K562 (cell line): ENCODE measurements at regions not wholly inside any gene's neighbourhood (a gene's known extent, or its start where the extent isn't known, plus 50 kb on each side); places are given as distances from the start of the nearest gene placed in this dataset.

Source experiments
- ATAC-seq: fragments of 200-7000 bp; cut with Tn5 transposase; 3 replicates; pipeline ENCODE4 v1.9.1; 2020; ENCODE audit warnings: moderate library complexity
- BruUV-seq: library from RNA; stranded (reverse); fragments of 400-500 nt; replicated peaks from 2 replicates; lab custom pipeline; 2021; lab: Mats Ljungman, UMichigan
- CTCF ChIA-PET: fragments of 300-600 bp; formaldehyde crosslinking; extraction: SDS; loops from one replicate; lab custom pipeline; 2021; ENCODE audit warnings: low intra/inter-chr PET ratio; lab: Yijun Ruan, JAX
- POLR2A ChIA-PET: fragments of 300-600, 350-650 bp; sonication (Branson Sonifier 250); formaldehyde crosslinking; extraction: SDS; loops from one replicate; lab custom pipeline; 2021; ENCODE audit warnings: antibody characterized with exemption, inconsistent platforms; lab: Yijun Ruan, JAX
- DNase-seq, 4 experiments: peaks; one replicate each; pipeline versions ENCODE4 v3.0.0 to v3.0.0-alpha.2; 2011 to 2018; ENCODE audit warnings: low spot score in 3 of 4, mixed read lengths in 3 of 4; ENCODE audit errors: extremely low read depth in 1 of 4
- FAIRE-seq: peaks from 2 replicates; lab custom pipeline; 2011; peaks lifted over from hg19 to GRCh38; lab: Jason Lieb, UNC
- H2AFZ ChIP-seq: 2 replicates; pipeline ENCODE4 v1.6.0; 2011; ENCODE audit warnings: low read depth, low read length, control low read depth, inconsistent platforms
- H3K27ac ChIP-seq: fragments of 200-600 bp; 3 replicates; pipeline ENCODE4 v1.8.0; 2011; ENCODE audit warnings: low read depth, mild to moderate bottlenecking, control low read depth, inconsistent platforms, low read length, moderate library complexity, mixed read lengths; ENCODE audit errors: extremely low read depth
- H3K27me3 ChIP-seq, 2 experiments: fragments of 300-600 bp in 1 of 2; 2 replicates in 1 of 2; 3 replicates in 1 of 2; pipeline versions ENCODE4 v1.6.0 to v1.8.0; 2011; ENCODE audit warnings: inconsistent platforms in 2 of 2, low read length in 2 of 2, mild to moderate bottlenecking in 1 of 2, mixed read lengths in 1 of 2, moderate library complexity in 1 of 2; ENCODE audit not compliant: control insufficient read depth in 2 of 2, insufficient read depth in 2 of 2
- H3K36me3 ChIP-seq: fragments of 300-600 bp; 3 replicates; pipeline ENCODE4 v1.8.0; 2011; ENCODE audit warnings: mild to moderate bottlenecking, low read length, inconsistent platforms; ENCODE audit not compliant: control insufficient read depth, insufficient read depth
- H3K4me1 ChIP-seq, 2 experiments: fragments of 200-600 bp in 1 of 2; replicated peaks in 1 of 2; 2 replicates in 1 of 2; 3 replicates in 1 of 2; pipeline versions ENCODE4 v1.5.1 to v1.8.0; 2011; ENCODE audit warnings: inconsistent platforms in 2 of 2, low read length in 2 of 2, mild to moderate bottlenecking in 1 of 2, mixed read lengths in 1 of 2, moderate library complexity in 1 of 2; ENCODE audit not compliant: control insufficient read depth in 2 of 2, insufficient read depth in 2 of 2
- H3K4me2 ChIP-seq: 2 replicates; pipeline ENCODE4 v1.6.1; 2011; ENCODE audit warnings: low read length, control low read depth, inconsistent platforms, mixed read lengths; ENCODE audit not compliant: insufficient read depth
- H3K4me3 ChIP-seq: fragments of 200-600 bp; sonication (generic), shearing (Covaris generic); 2 replicates; pipeline ENCODE4 v1.5.1; 2016; ENCODE audit warnings: control low read depth, inconsistent platforms
- H3K79me2 ChIP-seq: fragments of 200-600 bp; 3 replicates; pipeline ENCODE4 v1.8.0; 2011; ENCODE audit warnings: low read length, inconsistent platforms; ENCODE audit not compliant: control insufficient read depth, insufficient read depth
- H3K9ac ChIP-seq, 2 experiments: 2 replicates each; pipeline versions ENCODE4 v1.6.0 to v1.6.1; 2011; ENCODE audit warnings: low read depth in 2 of 2, low read length in 2 of 2, control low read depth in 1 of 2, inconsistent platforms in 1 of 2, mild to moderate bottlenecking in 1 of 2, mixed read lengths in 1 of 2; ENCODE audit not compliant: insufficient read depth in 1 of 2
- H3K9me1 ChIP-seq: one replicate; pipeline ENCODE4 v1.6.0; 2011; ENCODE audit warnings: inconsistent platforms, mild to moderate bottlenecking, low read length, moderate library complexity; ENCODE audit not compliant: control insufficient read depth, insufficient read depth
- H3K9me3 ChIP-seq: replicated peaks from 2 replicates; pipeline ENCODE4 v1.5.1; 2011; ENCODE audit warnings: low read depth, low read length, inconsistent platforms; ENCODE audit not compliant: control insufficient read depth, insufficient read depth
- H4K20me1 ChIP-seq: replicated peaks from 2 replicates; pipeline ENCODE4 v1.6.1; 2011; ENCODE audit warnings: low read length, inconsistent platforms, mixed read lengths; ENCODE audit not compliant: control insufficient read depth, insufficient read depth
- BRD4 ChIP-seq: fragments of 200-600 bp; sonication (generic); IDR thresholded peaks from 2 replicates; pipeline ENCODE4 v1.6.1; 2017; ENCODE audit warnings: inconsistent platforms
- CBFA2T3 ChIP-seq: fragments of 450-650 bp; IDR thresholded peaks from 2 replicates; pipeline ENCODE4 v1.6.1; 2017
- HEY1 ChIP-seq: fragments of 250-450 bp; sonication (Bioruptor Pico); IDR thresholded peaks from 2 replicates; pipeline ENCODE4 v1.5.0; 2020; ENCODE audit warnings: mild to moderate bottlenecking, moderate library complexity, borderline replicate concordance
- HMG20A ChIP-seq: fragments of 450-650 bp; formaldehyde crosslinking; conservative IDR thresholded peaks from 2 replicates; pipeline ENCODE4 v1.4.0; 2020; ENCODE audit warnings: mild to moderate bottlenecking, mixed read lengths
- NR1H2 ChIP-seq: sonication (generic); formaldehyde crosslinking; IDR thresholded peaks from 2 replicates; pipeline ENCODE4 v1.4.0; 2020; ENCODE audit warnings: mild to moderate bottlenecking, missing genetic modification reagents
- ZNF197 ChIP-seq: fragments of 200-800 bp; sonication (Bioruptor generic); IDR thresholded peaks from 2 replicates; pipeline ENCODE4 v1.6.1; 2016; ENCODE audit warnings: low read depth, missing genetic modification characterization, missing compliant biosample characterization
- ZNF354B ChIP-seq: fragments of 250-450 bp; sonication (Bioruptor Pico); IDR thresholded peaks from 2 replicates; pipeline ENCODE4 v1.4.0; 2020
- ZNF668 ChIP-seq: fragments of 250-450 bp; sonication (Bioruptor Pico); IDR thresholded peaks from 2 replicates; pipeline ENCODE4 v1.8.0; 2022; ENCODE audit warnings: mild to moderate bottlenecking, inconsistent platforms
- WGBS: fragments of 100-300 bp; shearing (Covaris generic); methylation state at CpG from one replicate; pipeline ENCODE4 v1.1.6; 2016; ENCODE audit warnings: low coverage, mixed read lengths; ENCODE audit not compliant: insufficient coverage; ENCODE audit errors: missing lambda C conversion rate; 5-methylcytosine and 5-hydroxymethylcytosine counted together
- in situ Hi-C: fragments of 300-500 bp; cut with MboI; formaldehyde crosslinking; loops from 4 replicates; pipeline ENCODE4 v1.15.0; 2018; ENCODE audit warnings: inconsistent platforms, mixed read lengths
- intact Hi-C: fragments of 100-400 bp; cut with micrococcal nuclease; formaldehyde crosslinking; loops from 2 replicates; pipeline ENCODE4 v1.14.2; 2022
- TF ChIP-seq, protein P1 (sequence below): fragments of 450-650 bp; IDR thresholded peaks from 2 replicates; pipeline ENCODE4 v1.6.1; 2017; ENCODE audit warnings: antibody characterized with exemption

DNA sequence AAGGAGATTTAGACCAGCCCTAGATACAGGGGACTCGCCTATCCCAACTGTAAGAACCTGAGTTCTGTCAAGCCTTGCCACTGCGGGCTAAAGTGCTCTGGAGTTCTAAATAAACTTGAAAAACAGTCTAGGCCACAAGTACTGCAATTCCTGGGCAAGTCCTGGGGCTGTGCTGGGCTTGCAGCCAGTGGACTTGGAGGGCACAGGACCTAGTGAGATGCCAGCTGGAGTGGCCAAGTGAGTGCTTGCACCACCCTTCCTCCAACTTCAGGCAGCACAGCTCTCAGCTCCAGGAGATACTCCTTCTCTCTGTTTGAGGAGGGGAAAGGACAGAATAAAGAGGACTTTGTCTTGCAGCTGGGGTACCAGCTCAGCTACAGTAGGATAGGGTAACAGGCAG is 307.6 kb upstream of the FBXO33 start:
- no TSS peak for BruUV-seq
- Histone ChIP-seq H3K9me1 (no peaks in the 10 kb centered on the region), H4K20me1 (no peaks in the 10 kb centered on the region), H3K9me3 (no peaks in the 10 kb centered on the region), H3K27ac (no peak overlapping the region), H3K4me3 (no peak overlapping the region), H3K9ac (no peak overlapping the region), H3K27me3 (no peaks in the 10 kb centered on the region), H3K4me1 (no peaks in the 10 kb centered on the region), H3K4me2 (no peak overlapping the region), H3K79me2 (no peaks in the 10 kb centered on the region), H2AFZ (no peak overlapping the region), H3K36me3 (no peaks in the 10 kb centered on the region)
- intact Hi-C loops = no loop called here
- ChIA-PET POLR2A (no interaction called here), CTCF (no interaction called here)
- no peak for DNase-seq
- in situ Hi-C loops = no loop called here
- 6% methylated on average over 2 of the region's 2 CpGs for WGBS
- FAIRE-seq = no peak
- TF ChIP-seq ZNF668 (CRISPR knock-in tag) (no peak), CBFA2T3 (no peak)
- TF ChIP-seq, protein P1, sequence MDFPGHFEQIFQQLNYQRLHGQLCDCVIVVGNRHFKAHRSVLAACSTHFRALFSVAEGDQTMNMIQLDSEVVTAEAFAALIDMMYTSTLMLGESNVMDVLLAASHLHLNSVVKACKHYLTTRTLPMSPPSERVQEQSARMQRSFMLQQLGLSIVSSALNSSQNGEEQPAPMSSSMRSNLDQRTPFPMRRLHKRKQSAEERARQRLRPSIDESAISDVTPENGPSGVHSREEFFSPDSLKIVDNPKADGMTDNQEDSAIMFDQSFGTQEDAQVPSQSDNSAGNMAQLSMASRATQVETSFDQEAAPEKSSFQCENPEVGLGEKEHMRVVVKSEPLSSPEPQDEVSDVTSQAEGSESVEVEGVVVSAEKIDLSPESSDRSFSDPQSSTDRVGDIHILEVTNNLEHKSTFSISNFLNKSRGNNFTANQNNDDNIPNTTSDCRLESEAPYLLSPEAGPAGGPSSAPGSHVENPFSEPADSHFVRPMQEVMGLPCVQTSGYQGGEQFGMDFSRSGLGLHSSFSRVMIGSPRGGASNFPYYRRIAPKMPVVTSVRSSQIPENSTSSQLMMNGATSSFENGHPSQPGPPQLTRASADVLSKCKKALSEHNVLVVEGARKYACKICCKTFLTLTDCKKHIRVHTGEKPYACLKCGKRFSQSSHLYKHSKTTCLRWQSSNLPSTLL = no peak
- ATAC-seq = no peak

DNA sequence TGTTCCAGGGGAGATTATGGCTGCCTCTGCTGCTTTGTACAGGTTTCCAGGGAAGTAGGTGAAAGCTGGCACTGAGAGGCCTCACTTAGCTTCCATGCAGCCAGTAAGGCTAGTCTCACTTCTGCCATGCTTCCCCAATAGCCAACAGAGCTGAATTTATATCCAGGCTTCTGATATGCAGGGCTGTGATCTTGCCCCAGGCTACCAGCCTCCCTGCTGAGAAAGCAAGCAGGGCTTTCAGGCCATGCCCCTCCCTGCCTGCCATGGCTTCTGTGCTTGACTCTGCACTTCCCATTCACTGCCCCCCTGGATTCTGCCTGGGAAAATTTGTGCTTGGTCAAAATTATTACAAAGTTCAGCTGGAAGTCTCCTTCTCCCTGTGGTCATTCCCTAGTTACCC is 302.1 kb upstream of the FBXO33 start:
- ATAC-seq (no peak), FAIRE-seq (no peak), DNase-seq (no peak)
- POLR2A ChIA-PET = no interaction called here
- H3K79me2 ChIP-seq = no peaks in the 10 kb centered on the region
- H4K20me1 ChIP-seq = no peaks in the 10 kb centered on the region
- H3K36me3 ChIP-seq = no peaks in the 10 kb centered on the region
- no peak overlapping the region for H3K27ac ChIP-seq
- intact Hi-C loops = no loop called here
- H3K4me1 ChIP-seq = no peaks in the 10 kb centered on the region
- H2AFZ ChIP-seq = no peak overlapping the region
- no peak overlapping the region for H3K9ac ChIP-seq
- no peaks in the 10 kb centered on the region for H3K27me3 ChIP-seq
- no TSS peak for BruUV-seq
- no peak overlapping the region for H3K4me2 ChIP-seq
- H3K9me1 ChIP-seq = no peaks in the 10 kb centered on the region
- in situ Hi-C loops = no loop called here
- CTCF ChIA-PET = no interaction called here
- TF ChIP-seq ZNF354B (CRISPR knock-in tag) (no peak), ZNF197 (CRISPR knock-in tag) (no peak), BRD4 (no peak), HEY1 (no peak), HMG20A (no peak), NR1H2 (CRISPR knock-in tag) (no peak)
- no peaks in the 10 kb centered on the region for H3K9me3 ChIP-seq
- H3K4me3 ChIP-seq = no peak overlapping the region
